ENCODE measurements at regions not wholly inside any gene's neighbourhood (a gene's known extent, or its start where the extent isn't known, plus 50 kb on each side); places are given as distances from the start of the nearest gene placed in this dataset.

GRCh38 chr1:88291611-88292354, 392.3 kb upstream of the PKN2 start:
- TF ChIP-seq CTCF (IDR thresholded peaks at IDR 0.05) (no peak), POLR2A (IDR thresholded peaks at IDR 0.05) (no peak), POLR2AphosphoS5 (IDR thresholded peaks at IDR 0.05) (no peak)
